ENCODE measurements at regions not wholly inside any gene's neighbourhood (a gene's known extent, or its start where the extent isn't known, plus 50 kb on each side); places are given as distances from the start of the nearest gene placed in this dataset.

DNA sequence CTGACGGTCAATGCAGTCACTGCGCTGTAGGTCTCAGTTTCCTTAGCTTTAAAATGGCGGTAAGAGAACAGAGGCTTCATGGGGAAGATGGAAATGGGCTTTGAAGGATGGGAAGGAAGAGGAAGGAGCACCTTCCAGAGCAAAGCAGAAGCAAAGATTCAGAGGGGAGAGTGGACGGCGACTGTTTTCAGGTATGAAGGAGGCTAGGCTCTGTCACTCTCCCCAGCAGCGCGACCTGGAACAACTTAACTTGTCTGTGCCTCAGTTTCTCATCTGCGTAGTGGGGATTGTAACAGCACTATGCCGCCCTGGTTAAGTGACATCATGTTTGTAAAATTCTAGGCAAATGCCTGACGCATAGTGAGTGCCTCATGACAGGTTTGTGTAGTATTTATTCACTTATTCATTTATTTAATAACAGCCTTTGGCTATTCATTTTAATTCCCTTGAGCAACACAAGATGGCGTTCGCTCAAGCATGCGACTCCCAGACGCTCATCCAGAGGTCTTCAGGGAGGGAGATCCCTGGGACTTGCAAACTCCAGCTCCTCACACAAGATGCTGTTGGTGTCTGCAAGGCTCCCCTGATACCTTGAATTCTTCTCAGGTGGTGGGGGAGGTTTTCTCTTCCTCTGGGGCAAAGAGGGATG is 336.3 kb downstream of the DYSF start:
- WGBS, 5 donors: 91 to 95% (median 92%) methylated on average over 14 of the region's 14 CpGs
- Histone ChIP-seq H3K4me1 (peaks cover 0 to 15% (median 0%) of the 10 kb centered on the region in 4 donors), H3K9me3 (no peaks in the 10 kb centered on the region), H3K27me3 (peaks cover 0 to 7% (median 0%) of the 10 kb centered on the region in 3 donors), H3K27ac (no peak overlapping the region), H3K4me3 (no peak overlapping the region), H3K36me3 (no peaks in the 10 kb centered on the region)
- peak in 1 of 2 donors; percentile 0 for DNase-seq
- intact Hi-C loops (cut with DNase I; ENCODE audit: low total_unique reads): no loop called here
- TF ChIP-seq EP300 (IDR thresholded peaks at IDR 0.05) (no peak), POLR2AphosphoS5 (IDR thresholded peaks at IDR 0.05) (no peak), CTCF (IDR thresholded peaks at IDR 0.05) (no peak), POLR2A (IDR thresholded peaks at IDR 0.05) (no peak)

GRCh38 chr2:71788601-71789240 is 335.4 kb downstream of the DYSF start:
- no peaks in the 10 kb centered on the region for H3K9me3 ChIP-seq
- no peak overlapping the region for H3K27ac ChIP-seq
- TF ChIP-seq POLR2A (IDR thresholded peaks at IDR 0.05) (no peak), CTCF (IDR thresholded peaks at IDR 0.05) (no peak), POLR2AphosphoS5 (IDR thresholded peaks at IDR 0.05) (no peak), EP300 (IDR thresholded peaks at IDR 0.05) (no peak)
- WGBS, 5 donors: 89 to 95% (median 92%) methylated on average over 9 of the region's 9 CpGs
- peaks cover 0 to 7% (median 0%) of the 10 kb centered on the region in 3 donors for H3K27me3 ChIP-seq
- no peaks in the 10 kb centered on the region for H3K36me3 ChIP-seq
- peaks cover 0 to 14% (median 0%) of the 10 kb centered on the region in 4 donors for H3K4me1 ChIP-seq
- H3K4me3 ChIP-seq: no peak overlapping the region
- no peak for DNase-seq
- intact Hi-C loops (cut with DNase I; ENCODE audit: low total_unique reads): no loop called here

- DNase-seq: no peak
- WGBS, 5 donors: 80 to 98% (median 84%) methylated on average over 7 of the region's 7 CpGs
- no peak overlapping the region for H3K27ac ChIP-seq
- H3K27me3 ChIP-seq: peaks cover 0 to 7% (median 0%) of the 10 kb centered on the region in 3 donors
- H3K4me3 ChIP-seq: no peak overlapping the region
- H3K9me3 ChIP-seq: no peaks in the 10 kb centered on the region
- TF ChIP-seq CTCF (IDR thresholded peaks at IDR 0.05) (no peak), EP300 (IDR thresholded peaks at IDR 0.05) (no peak), POLR2A (IDR thresholded peaks at IDR 0.05) (no peak)
- intact Hi-C loops (cut with DNase I; ENCODE audit: low total_unique reads): no loop called here
- peaks cover 0 to 12% (median 0%) of the 10 kb centered on the region in 4 donors for H3K4me1 ChIP-seq
- H3K36me3 ChIP-seq: no peaks in the 10 kb centered on the region
These were observed 334.8 kb downstream of the DYSF start for GRCh38 chr2:71788186-71788525.

DNA sequence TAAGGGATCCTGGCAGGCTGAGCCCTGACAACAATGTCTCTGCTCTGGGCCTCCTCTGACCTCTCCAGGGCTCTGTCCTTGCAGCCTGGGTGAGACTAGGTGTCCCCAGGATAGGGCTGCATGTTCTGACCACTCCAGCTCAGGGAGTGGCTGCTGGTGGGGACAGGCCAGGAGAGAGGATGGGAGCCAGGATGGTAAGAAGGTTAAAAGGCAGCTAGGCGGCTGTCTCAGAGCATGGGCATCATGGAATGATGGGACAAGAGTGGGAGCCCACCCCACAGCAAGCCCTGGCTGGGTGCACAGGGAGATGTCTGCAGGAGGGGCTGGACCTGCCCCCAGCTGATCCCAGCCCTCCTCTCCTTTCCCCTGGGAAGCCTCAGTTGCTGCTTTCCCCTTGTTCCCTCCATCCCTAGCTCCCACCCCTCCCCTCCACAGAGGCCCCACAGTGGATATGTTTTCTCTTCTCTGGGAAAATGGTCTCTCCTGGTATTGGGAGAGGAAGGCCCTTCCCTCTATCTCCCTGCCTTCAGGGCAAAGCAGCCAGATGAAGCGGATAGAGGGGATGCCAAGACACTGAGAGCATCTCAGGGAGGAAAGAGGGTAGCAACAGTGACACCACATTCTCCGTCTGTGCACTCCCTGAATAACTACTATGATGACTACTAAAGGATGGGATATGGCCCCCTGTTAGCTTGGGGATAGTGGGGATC is 334.3 kb downstream of the DYSF start:
- no peaks in the 10 kb centered on the region for H3K36me3 ChIP-seq
- H3K9me3 ChIP-seq: no peaks in the 10 kb centered on the region
- DNase-seq: no peak
- 83 to 90% (median 86%) methylated on average over 3 of the region's 3 CpGs for WGBS, 5 donors
- H3K4me1 ChIP-seq: peaks cover 0 to 12% (median 0%) of the 10 kb centered on the region in 4 donors
- H3K4me3 ChIP-seq: no peak overlapping the region
- H3K27me3 ChIP-seq: peaks cover 0 to 10% (median 0%) of the 10 kb centered on the region in 3 donors
- intact Hi-C loops (cut with DNase I; ENCODE audit: low total_unique reads): no loop called here
- H3K27ac ChIP-seq: no peak overlapping the region
- no peak for TF ChIP-seq POLR2A (IDR thresholded peaks at IDR 0.05)
- TF ChIP-seq POLR2AphosphoS5 (IDR thresholded peaks at IDR 0.05): no peak
- no peak for TF ChIP-seq CTCF (IDR thresholded peaks at IDR 0.05)
- TF ChIP-seq EP300 (IDR thresholded peaks at IDR 0.05): no peak

Measured in stomach (tissue), 8 donors.